OCI-LY3 (cell line): ENCODE measurements at regions not wholly inside any gene's neighbourhood (a gene's known extent, or its start where the extent isn't known, plus 50 kb on each side); places are given as distances from the start of the nearest gene placed in this dataset.

ENCODE experiments used
- EZH2phosphoT487 ChIP-seq: fragments of 200-600 bp; shearing (Covaris generic); IDR thresholded peaks from 2 replicates; pipeline ENCODE4 v1.6.1; 2018; ENCODE audit warnings: antibody characterized with exemption, mixed run types, low read depth
- TF ChIP-seq, protein P1 (sequence below): fragments of 200-600, 300-600 bp; sonication (generic); IDR thresholded peaks from 2 replicates; pipeline ENCODE4 v1.5.1; 2014; ENCODE audit warnings: antibody characterized with exemption, low read length, low read depth

DNA sequence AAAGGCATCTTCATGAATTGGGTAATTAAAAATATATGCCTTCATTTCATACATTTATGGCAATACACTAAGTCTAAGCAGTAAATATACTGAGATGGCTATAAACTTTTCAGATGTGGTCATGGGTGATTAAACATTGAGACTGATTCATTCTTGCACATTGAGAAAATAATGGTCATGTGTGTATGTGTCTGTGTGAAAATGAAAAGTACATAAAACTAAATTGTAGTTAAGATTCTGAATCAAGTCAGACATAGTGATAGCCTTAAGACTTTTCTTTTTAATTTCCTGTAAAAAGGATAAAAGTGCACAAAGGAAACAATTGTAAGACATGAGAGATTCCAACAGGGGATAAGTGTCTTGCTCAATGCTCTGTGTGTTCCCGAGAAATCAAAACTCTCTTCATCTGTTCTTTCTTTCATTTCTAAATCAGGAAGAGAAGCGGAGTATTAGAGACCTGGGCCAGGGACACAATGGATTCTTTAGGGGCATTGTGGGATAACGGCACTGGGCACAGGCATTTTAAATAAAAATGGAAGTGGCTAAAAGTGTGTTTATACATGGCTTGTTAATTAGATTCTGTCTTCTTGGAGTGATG, 69.8 kb upstream of the AGR3 start:
- TF ChIP-seq, protein P1, sequence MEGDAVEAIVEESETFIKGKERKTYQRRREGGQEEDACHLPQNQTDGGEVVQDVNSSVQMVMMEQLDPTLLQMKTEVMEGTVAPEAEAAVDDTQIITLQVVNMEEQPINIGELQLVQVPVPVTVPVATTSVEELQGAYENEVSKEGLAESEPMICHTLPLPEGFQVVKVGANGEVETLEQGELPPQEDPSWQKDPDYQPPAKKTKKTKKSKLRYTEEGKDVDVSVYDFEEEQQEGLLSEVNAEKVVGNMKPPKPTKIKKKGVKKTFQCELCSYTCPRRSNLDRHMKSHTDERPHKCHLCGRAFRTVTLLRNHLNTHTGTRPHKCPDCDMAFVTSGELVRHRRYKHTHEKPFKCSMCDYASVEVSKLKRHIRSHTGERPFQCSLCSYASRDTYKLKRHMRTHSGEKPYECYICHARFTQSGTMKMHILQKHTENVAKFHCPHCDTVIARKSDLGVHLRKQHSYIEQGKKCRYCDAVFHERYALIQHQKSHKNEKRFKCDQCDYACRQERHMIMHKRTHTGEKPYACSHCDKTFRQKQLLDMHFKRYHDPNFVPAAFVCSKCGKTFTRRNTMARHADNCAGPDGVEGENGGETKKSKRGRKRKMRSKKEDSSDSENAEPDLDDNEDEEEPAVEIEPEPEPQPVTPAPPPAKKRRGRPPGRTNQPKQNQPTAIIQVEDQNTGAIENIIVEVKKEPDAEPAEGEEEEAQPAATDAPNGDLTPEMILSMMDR, result no peak
- TF ChIP-seq EZH2phosphoT487, result no peak
